DMS153 treated with DMSO at 0.1 percent for 48 hours (cell line): ENCODE measurements at regions not wholly inside any gene's neighbourhood (a gene's known extent, or its start where the extent isn't known, plus 50 kb on each side); places are given as distances from the start of the nearest gene placed in this dataset.

Experiments used
- DNase-seq: peaks from one replicate; lab custom pipeline; 2025; ENCODE audit not compliant: unreplicated experiment; lab: John Stamatoyannopoulos, UW

DNA sequence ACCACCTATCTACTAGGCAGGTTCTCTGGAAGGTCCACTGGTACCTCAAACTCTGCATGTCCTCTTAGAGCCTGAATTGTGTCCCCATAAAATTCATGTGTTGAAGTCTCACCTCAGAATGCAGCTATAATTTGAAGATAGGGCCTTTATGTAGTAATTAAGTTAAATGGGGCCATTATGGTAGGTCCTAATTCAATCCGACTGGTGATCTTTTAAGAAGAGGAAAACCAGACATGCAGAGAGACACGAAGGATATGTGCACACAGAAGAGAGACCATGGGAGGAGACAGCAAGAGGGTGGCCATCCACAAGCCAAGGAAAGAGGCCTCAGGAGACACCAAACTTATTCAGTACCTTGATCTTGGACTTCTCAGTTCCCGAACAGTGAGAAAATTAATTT is 345.4 kb downstream of the ENC1 start:
- DNase-seq = no peak

GRCh38 chr5:74294231-74294705 is 346.3 kb downstream of the ENC1 start:
- DNase-seq = no peak

DNA sequence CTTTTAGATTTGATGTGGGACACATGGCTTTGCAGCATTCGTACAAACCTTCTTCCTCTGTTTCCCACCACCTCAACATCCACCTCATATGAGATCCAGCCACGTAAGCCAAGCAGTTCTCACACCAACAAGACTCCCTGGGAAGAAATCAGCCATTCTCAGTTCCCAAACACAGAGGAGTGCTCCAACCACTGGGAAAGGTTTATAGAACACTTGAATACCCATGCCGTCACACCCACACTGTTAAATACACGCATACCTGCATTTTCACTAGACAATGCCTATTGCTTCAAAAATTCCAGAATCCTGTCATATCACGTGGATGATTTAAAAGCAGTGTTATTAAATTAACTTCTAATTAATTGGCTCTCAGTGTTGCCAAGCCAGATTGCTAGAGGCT is 347.3 kb downstream of the ENC1 start:
- no peak for DNase-seq

- DNase-seq = no peak
These were observed 349.8 kb downstream of the ENC1 start for GRCh38 chr5:74290634-74291241.

DNA sequence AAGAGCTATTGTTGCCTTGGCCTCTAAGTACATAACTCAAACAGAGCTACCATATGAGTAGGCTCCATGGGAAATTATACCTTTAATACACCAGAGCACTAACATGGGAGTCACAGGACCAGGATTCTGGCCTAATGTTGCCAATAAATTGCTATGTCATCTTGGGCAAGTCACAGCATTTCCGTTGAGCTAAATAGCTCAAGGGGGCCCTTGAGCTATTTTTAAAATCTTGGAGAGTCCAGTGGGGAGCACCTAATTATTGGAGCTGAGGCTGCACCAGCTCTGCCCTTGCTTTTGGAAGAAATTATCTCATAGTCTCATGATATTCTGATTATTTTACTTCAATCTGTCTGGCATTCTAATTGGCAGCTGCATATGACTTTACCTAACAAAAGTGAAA is 350.8 kb downstream of the ENC1 start:
- no peak for DNase-seq

GRCh38 chr5:74289238-74289637 is 351.3 kb downstream of the ENC1 start:
- DNase-seq = no peak

GRCh38 chr5:74288448-74289108 is 351.9 kb downstream of the ENC1 start:
- no peak for DNase-seq

DNA sequence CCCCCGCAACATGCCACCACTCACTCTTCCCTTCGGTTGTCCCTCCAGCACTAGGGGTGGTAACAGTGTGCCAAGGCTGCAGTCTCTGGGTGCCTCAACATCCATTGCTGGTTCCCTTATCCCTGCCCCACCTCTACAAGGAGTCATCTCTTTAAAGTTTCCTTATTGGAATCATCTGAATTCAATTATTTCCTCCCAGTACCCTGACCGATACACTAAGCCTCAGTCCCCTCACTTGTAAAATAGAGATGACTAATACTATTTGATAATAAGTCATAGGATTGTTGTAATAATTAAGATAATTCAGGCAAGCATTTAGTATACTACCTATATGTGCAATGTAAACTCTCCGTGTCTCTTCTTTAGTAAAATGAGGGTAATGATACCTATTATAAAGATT is 352.5 kb downstream of the ENC1 start:
- DNase-seq = no peak

DNA sequence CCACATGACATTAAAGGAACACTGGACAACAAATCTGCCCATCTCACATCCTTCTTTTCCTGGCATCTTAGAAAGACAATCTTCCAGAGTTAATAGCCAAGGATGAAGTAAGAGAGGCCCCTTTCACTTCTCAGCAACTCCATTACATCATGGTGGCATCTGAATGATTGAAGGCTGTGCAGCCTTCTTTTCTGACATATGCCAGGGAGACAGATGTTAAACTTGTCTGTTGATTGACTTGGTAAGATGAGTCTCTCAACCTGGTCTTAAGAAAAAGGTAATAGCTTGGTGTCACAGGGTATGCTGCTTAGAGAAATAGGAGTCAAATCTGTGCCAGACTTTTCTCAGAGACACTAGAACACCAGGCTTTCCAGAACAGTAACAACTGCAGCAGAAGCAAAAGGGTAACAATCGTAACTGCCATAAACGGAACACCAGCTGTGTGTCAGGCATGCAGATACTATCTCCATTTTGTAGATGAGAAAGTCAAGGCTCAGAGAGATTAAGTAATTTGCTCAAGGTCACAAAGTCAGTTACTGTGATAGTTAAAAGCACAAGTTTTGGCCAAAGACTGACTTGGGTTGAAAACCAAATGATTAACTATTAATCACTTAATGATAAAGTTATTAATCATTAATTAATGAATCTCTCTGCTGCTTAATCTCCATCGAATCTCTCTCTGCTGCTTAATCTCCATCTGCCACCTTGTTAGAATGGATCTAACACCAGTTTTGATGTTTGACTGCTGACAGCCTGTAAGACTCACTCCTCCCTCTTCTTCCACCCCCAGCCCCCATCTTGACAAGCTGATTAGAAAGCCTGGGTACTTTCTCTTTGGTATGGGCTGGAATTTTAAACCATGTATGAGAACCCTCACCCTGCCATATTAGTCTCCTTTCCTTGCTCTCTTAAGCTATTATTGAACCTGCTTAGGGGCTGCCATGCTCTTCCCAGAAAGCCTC is 353.5 kb downstream of the ENC1 start:
- no peak for DNase-seq

DNA sequence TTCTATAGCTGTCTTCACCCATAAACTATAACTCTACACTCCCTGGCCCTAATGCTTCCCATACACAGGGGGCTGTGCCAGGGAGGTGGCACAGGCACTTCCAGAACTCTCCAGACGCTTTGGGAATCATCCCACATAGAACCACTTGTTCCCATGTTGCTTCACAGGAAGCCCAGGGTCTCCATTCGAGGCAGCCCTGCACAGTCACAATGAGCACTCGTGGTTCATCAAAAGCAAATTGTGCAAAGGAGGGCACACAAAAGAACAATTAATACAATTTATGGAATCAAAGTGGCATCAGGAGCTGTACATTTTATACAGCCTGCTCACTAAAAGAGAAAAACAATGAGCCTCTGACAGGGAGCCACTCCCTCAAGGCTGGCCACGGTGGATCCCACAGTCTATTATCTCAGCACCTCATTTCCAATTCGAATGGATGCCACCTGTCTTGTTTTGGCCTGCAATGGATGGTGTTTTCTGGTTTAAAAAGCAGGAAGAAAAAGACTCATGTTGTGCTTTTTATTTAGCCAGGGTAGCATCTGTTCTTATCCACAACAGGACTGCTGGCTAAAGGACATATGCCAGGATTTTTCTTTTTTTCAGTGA is 354.8 kb downstream of the ENC1 start:
- no peak for DNase-seq

DNA sequence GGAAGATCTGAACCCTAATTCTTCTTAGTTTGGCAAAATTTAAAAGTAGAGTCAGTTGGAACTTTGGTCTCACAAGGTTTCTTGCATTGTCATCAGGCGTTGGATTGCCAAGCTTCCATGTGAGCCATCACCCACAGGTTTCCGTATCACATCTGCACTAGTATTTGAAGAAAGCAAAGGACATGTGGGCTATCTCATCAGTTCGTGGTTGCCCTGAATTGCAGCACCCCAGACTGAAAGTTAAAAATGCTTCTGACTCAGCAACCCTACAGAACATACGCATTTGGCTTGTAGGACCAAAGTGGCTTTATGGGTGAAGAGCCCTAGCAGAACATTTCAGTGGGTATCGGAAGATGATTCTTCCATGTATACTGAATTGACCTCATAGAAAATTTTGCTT is 358.0 kb downstream of the ENC1 start:
- DNase-seq = no peak

GRCh38 chr5:74281166-74281565 is 359.4 kb downstream of the ENC1 start:
- no peak for DNase-seq

GRCh38 chr5:74280306-74280705 is 360.2 kb downstream of the ENC1 start:
- DNase-seq = no peak

- no peak for DNase-seq
These were observed 361.3 kb downstream of the ENC1 start for GRCh38 chr5:74279244-74279643.

DNA sequence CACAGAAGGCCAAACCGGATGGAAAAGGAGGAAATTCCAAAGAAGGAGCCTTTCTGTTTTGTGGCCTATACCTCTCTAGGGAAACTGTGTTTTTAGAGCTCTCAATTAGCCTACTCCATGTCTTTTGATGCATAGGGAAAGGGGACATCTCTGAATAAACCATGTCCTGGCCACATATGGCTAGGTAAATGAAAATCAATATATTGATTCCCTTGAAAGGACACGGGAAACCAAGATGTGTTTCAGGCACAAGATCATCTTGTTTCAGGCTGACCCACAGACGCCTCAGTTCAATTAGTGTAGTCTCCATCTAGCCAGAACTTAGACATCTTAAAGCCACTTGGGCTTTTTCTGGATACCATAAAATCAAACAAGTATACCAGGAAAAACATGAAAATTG is 363.1 kb downstream of the ENC1 start:
- no peak for DNase-seq

DNA sequence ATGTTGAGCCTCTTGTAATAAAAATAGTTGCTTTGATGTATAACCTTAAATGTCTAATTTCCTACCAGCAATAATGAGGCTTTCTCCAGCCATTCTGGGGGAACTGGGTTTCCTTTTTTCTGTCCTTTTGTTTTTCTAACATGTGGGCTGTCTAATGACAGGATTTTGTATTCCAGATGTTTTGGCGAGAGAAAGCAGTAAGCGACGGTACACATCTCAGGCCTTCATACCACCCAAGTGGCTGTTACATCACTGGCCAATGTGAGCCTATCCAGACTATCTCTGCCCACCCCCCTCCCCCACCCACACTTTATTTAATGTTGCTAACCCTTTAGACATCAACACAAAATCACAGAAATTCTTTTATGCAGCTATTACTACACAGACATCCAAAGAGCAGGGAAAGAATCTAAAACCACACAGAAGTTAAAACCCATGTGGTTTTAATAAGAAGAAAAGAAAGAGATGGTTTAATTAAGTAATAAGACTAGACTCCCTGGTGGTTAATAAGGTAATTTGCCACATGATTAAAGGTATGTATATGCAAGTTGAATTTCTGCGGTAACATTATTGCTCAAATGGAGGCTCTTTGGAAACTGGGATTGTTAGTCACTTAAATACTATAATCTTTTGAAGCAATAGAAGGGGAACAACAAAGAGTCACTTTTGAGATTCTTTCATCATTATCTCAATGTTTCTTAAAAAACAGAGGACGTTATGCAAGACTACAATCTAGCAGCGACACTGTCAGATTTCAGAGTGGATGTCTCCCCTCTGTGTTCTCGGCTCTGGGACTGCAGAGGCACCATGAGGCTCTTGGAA is 365.1 kb downstream of the ENC1 start:
- no peak for DNase-seq

DNA sequence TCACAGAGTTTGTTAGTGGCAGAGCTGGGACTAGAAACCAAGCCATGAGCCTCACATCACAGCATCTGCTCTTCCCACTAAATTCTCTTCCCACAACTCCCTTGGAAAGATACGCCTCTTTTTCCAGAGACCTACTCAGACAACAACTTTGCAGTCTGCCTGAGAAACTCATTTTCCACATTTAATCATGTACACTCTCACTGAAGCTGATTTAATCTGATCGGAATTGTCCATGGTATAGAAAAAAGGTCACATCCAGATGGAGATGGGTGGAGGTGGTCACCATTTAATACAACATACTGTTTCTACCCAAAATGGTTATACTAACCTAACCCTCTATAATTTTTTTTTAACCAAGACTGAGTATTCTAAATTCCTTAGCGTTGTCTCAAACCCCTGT is 366.2 kb downstream of the ENC1 start:
- DNase-seq = no peak

DNA sequence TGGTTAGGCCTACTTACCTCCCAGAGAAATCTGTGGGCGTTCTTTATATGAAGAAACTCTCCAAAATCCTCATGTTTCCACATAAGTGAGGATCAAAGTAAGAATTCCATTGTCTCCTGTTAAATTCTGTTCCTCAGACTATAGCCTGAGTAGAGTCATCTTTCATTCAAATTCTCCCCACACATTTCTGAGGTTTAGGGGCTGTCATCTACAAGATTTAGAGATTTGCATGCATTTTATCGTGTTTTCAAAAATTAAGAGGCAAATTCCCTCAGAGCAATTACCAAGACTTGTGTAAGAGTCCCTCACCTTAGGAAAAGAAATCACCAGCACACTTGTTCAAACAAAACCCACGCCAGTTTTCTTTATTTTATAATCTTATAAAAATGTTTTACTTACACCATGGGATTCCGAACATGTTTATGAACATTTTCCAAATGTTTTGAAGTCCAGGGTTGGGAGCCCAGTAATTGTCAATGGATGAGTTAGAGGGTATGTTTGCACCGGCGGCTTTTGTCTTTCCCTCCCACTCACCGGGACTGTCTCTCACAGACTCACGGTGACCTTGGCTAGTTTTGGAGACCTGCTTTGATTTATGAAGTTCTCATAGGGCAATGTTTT is 367.6 kb downstream of the ENC1 start:
- DNase-seq = no peak

GRCh38 chr5:74272024-74272775 is 368.3 kb downstream of the ENC1 start:
- DNase-seq = no peak
